GM12878 (cell line): ENCODE measurements at regions not wholly inside any gene's neighbourhood (a gene's known extent, or its start where the extent isn't known, plus 50 kb on each side); places are given as distances from the start of the nearest gene placed in this dataset.

Source experiments
- ATAC-seq: fragments of 200-7000 bp; cut with Tn5 transposase; 3 replicates; pipeline ENCODE4 v1.9.1; 2020; ENCODE audit warnings: mild to moderate bottlenecking, moderate library complexity
- BruUV-seq: library from RNA; stranded (reverse); fragments of 400-500 nt; replicated peaks from 2 replicates; lab custom pipeline; 2021; lab: Mats Ljungman, UMichigan
- CTCF ChIA-PET: fragments of 300-600 bp; sonication (Branson Sonifier 250); formaldehyde crosslinking; extraction: SDS; loops from one replicate; lab custom pipeline; 2021; ENCODE audit warnings: inconsistent platforms; lab: Yijun Ruan, JAX
- POLR2A ChIA-PET: fragments of 350-600 bp; formaldehyde crosslinking; extraction: SDS; loops from one replicate; lab custom pipeline; 2021; ENCODE audit warnings: inconsistent platforms; lab: Charles Lee
- RAD21 ChIA-PET: fragments of 300-600 bp; sonication (Branson Sonifier 250); formaldehyde crosslinking; loops from one replicate; lab custom pipeline; 2023; ENCODE audit warnings: antibody characterized with exemption; ENCODE audit not compliant: unreplicated experiment; lab: Charles Lee
- SMC1A ChIA-PET: fragments of 300-600 bp; sonication (Branson Sonifier 250); formaldehyde crosslinking; loops from one replicate; lab custom pipeline; 2023; ENCODE audit not compliant: unreplicated experiment, uncharacterized antibody; lab: Charles Lee
- DNase-seq: peaks from one replicate; pipeline ENCODE4 v3.0.0-alpha.2; 2011; ENCODE audit warnings: low read depth, low spot score
- FAIRE-seq: peaks from 3 replicates; lab custom pipeline; 2011; peaks lifted over from hg19 to GRCh38; lab: Jason Lieb, UNC
- H2AFZ ChIP-seq: 2 replicates; pipeline ENCODE4 v1.6.0; 2011; ENCODE audit warnings: low read depth, low read length, control low read depth; ENCODE audit not compliant: control insufficient read depth
- H3K27ac ChIP-seq: 2 replicates; pipeline ENCODE4 v1.5.1; 2011; ENCODE audit warnings: control low read depth; ENCODE audit not compliant: control insufficient read depth, insufficient read depth
- H3K27me3 ChIP-seq, 2 experiments: replicated peaks in 1 of 2; 2 replicates each; pipeline versions ENCODE4 v1.6.0 to v1.6.1; 2011; ENCODE audit warnings: low read length in 1 of 2; ENCODE audit not compliant: control insufficient read depth in 2 of 2, insufficient read depth in 2 of 2
- H3K36me3 ChIP-seq, 2 experiments: 2 replicates each; pipeline ENCODE4 v1.5.1; 2011; ENCODE audit warnings: low read length in 1 of 2; ENCODE audit not compliant: control insufficient read depth in 2 of 2, insufficient read depth in 2 of 2
- H3K4me1 ChIP-seq: 2 replicates; pipeline ENCODE4 v1.6.1; 2011; ENCODE audit warnings: mild to moderate bottlenecking, low read length, moderate library complexity, mixed read lengths; ENCODE audit not compliant: control insufficient read depth, insufficient read depth
- H3K4me2 ChIP-seq: 2 replicates; pipeline ENCODE4 v1.6.0; 2011; ENCODE audit warnings: control low read depth; ENCODE audit not compliant: control insufficient read depth, insufficient read depth
- H3K4me3 ChIP-seq: fragments of 200-600 bp; sonication (generic); 2 replicates; pipeline ENCODE4 v1.5.1; 2016
- H3K79me2 ChIP-seq: 2 replicates; pipeline ENCODE4 v1.6.0; 2011; ENCODE audit warnings: low read length; ENCODE audit not compliant: control insufficient read depth, insufficient read depth
- H3K9ac ChIP-seq: 2 replicates; pipeline ENCODE4 v1.8.0; 2011; ENCODE audit warnings: low read length, control low read depth, mixed read lengths; ENCODE audit not compliant: control insufficient read depth, insufficient read depth
- H3K9me3 ChIP-seq: replicated peaks from 3 replicates; pipeline ENCODE4 v1.5.1; 2011; ENCODE audit warnings: mild to moderate bottlenecking, low read length; ENCODE audit not compliant: control insufficient read depth, insufficient read depth
- H4K20me1 ChIP-seq: 2 replicates; pipeline ENCODE4 v1.6.0; 2011; ENCODE audit not compliant: control insufficient read depth, insufficient read depth
- ATF7 ChIP-seq: fragments of 450-650 bp; IDR thresholded peaks from 2 replicates; pipeline ENCODE4 v1.6.1; 2016; ENCODE audit warnings: low read depth, mild to moderate bottlenecking
- CHD4 ChIP-seq: fragments of 200-600 bp; sonication (generic); IDR thresholded peaks from 2 replicates; pipeline ENCODE4 v1.6.1; 2016; ENCODE audit warnings: mild to moderate bottlenecking
- HDAC6 ChIP-seq: fragments of 200-600 bp; sonication (generic); IDR thresholded peaks from one replicate; pipeline ENCODE4 v1.8.0; 2017; ENCODE audit warnings: antibody characterized with exemption; ENCODE audit not compliant: unreplicated experiment
- IKZF2 ChIP-seq, 2 experiments: fragments of 450-650 bp; IDR thresholded peaks; 2 replicates each; pipeline ENCODE4 v1.6.1; 2017; ENCODE audit warnings: mild to moderate bottlenecking in 2 of 2, moderate library complexity in 2 of 2
- KLF5 ChIP-seq: fragments of 450-650 bp; IDR thresholded peaks from 2 replicates; pipeline ENCODE4 v1.6.1; 2014; ENCODE audit warnings: mild to moderate bottlenecking; ENCODE audit not compliant: partially characterized antibody
- WGBS: methylation state at CpG from one replicate; pipeline ENCODE4 v1.1.6; 2016; ENCODE audit warnings: low lambda C conversion rate; ENCODE audit not compliant: insufficient replicate concordance, insufficient coverage; ENCODE audit errors: missing lambda C conversion rate; 5-methylcytosine and 5-hydroxymethylcytosine counted together
- in situ Hi-C: fragments of 300-500 bp; cut with MboI; formaldehyde crosslinking; loops from 9 replicates; pipeline ENCODE4 v1.14.3; 2018; ENCODE audit warnings: mixed read lengths
- intact Hi-C: fragments of 100-400 bp; cut with micrococcal nuclease; formaldehyde crosslinking; loops from one replicate; pipeline ENCODE4 v1.14.2; 2022; ENCODE audit not compliant: unreplicated experiment
- TF ChIP-seq, protein P1 (sequence below): IDR thresholded peaks from 2 replicates; pipeline ENCODE4 v1.6.1; 2012; ENCODE audit warnings: low read depth, low read length, improper control_type of control experiment
- TF ChIP-seq, protein P2 (sequence below): fragments of 450-650 bp; IDR thresholded peaks from 2 replicates; pipeline ENCODE4 v1.6.1; 2017; ENCODE audit warnings: mild to moderate bottlenecking

DNA sequence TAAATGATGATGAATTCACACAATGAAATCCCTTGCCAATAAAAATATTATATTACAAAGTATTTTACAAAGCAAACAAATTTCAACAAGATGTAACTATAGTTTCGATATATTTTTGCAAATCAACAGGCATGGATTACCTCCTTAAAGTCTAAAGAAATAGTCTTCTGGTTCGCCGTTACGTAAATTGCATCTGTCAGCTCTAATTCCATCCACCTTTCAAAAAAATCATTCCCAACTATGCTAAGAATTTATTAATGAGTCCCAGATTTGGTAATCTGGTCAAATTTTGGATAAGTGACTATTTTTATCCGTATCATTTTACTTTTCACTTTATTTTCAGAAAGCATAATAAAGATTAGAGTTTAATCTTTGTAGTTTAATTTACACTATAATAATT lies 1984.9 kb downstream of the EFNA5 start:
- Histone ChIP-seq H3K9ac (no peak overlapping the region), H3K4me2 (no peak overlapping the region), H3K27ac (no peak overlapping the region), H4K20me1 (no peaks in the 10 kb centered on the region), H3K79me2 (no peaks in the 10 kb centered on the region), H3K4me1 (no peaks in the 10 kb centered on the region), H3K4me3 (no peak overlapping the region), H3K27me3 (no peaks in the 10 kb centered on the region), H2AFZ (no peak overlapping the region), H3K36me3 (no peaks in the 10 kb centered on the region), H3K9me3 (no peaks in the 10 kb centered on the region)
- DNase-seq: no peak
- intact Hi-C loops (no loop called here), in situ Hi-C loops (no loop called here)
- RAD21 ChIA-PET: no interaction called here
- WGBS: 35% methylated on average over 5 of the region's 5 CpGs
- BruUV-seq: no TSS peak
- ATAC-seq: no peak
- POLR2A ChIA-PET: no interaction called here
- no peak for TF ChIP-seq HDAC6
- no peak for TF ChIP-seq KLF5
- TF ChIP-seq ATF7: no peak
- TF ChIP-seq, protein P1, sequence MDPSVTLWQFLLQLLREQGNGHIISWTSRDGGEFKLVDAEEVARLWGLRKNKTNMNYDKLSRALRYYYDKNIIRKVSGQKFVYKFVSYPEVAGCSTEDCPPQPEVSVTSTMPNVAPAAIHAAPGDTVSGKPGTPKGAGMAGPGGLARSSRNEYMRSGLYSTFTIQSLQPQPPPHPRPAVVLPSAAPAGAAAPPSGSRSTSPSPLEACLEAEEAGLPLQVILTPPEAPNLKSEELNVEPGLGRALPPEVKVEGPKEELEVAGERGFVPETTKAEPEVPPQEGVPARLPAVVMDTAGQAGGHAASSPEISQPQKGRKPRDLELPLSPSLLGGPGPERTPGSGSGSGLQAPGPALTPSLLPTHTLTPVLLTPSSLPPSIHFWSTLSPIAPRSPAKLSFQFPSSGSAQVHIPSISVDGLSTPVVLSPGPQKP: no peak
- no peak for TF ChIP-seq CHD4
- TF ChIP-seq, protein P2, sequence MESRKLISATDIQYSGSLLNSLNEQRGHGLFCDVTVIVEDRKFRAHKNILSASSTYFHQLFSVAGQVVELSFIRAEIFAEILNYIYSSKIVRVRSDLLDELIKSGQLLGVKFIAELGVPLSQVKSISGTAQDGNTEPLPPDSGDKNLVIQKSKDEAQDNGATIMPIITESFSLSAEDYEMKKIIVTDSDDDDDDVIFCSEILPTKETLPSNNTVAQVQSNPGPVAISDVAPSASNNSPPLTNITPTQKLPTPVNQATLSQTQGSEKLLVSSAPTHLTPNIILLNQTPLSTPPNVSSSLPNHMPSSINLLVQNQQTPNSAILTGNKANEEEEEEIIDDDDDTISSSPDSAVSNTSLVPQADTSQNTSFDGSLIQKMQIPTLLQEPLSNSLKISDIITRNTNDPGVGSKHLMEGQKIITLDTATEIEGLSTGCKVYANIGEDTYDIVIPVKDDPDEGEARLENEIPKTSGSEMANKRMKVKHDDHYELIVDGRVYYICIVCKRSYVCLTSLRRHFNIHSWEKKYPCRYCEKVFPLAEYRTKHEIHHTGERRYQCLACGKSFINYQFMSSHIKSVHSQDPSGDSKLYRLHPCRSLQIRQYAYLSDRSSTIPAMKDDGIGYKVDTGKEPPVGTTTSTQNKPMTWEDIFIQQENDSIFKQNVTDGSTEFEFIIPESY: no peak
- no peak for TF ChIP-seq IKZF2 (IDR thresholded peaks at IDR 0.05)
- SMC1A ChIA-PET: no interaction called here
- CTCF ChIA-PET: no interaction called here
- no peak for FAIRE-seq
